ENCODE measurements at regions not wholly inside any gene's neighbourhood (a gene's known extent, or its start where the extent isn't known, plus 50 kb on each side); places are given as distances from the start of the nearest gene placed in this dataset.
"Not testable (repeated sequence)": the region's sequence is repeated elsewhere in the genome, so short reads cannot be mapped to it uniquely, and the experiment has no call there.

DNA sequence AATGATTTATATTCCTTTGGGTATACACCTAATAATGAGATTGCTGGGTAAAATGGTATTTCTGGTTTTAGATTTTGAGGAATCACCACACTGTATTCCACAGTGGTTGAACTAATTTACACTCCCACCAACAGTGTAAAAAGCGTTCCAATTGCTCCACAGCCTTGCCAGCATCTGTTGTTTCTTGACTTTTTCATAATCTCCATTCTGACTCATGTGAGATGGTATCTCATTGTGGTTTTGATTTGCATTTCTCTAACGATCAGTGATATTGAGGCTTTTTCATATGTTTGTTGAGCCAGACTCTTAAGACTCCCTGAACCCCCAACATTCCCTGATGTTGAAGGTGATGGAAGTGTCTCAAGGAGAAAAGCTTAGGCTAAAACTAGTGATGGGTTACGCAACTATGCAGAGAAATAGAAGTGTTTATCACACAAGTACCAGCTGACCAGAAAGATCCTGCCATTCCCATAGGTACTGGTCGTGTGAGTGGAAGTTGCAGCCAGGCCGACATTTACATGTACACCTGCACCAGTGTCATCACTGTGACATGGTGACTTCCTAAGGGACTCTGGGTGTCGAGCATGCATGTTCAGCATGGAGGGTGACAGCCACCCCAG lies 711.2 kb upstream of the NRP1 start:
- Mint-ChIP-seq H3K27ac (no peak overlapping the region), H3K9me3 (peaks cover 0 to 4% (median 0%) of the 10 kb centered on the region in 11 donors), H3K36me3 (no peaks in the 10 kb centered on the region), H3K27me3 (peaks cover 0 to 4% (median 3%) of the 10 kb centered on the region in 5 donors), H3K4me1 (no peaks in the 10 kb centered on the region), H3K4me3 (no peak overlapping the region)
- ChIA-PET CTCF (no interaction called here), POLR2A (no interaction called here)
- Histone ChIP-seq H3K4me3 (ENCODE audit: low read length) (no peak overlapping the region), H3K27ac (ENCODE audit: low read depth, low read length) (no peak overlapping the region), H3K4me1 (ENCODE audit: control insufficient read depth in 2 of 2, insufficient read depth in 2 of 2, low read length in 2 of 2) (no peaks in the 10 kb centered on the region), H3K9me3 (ENCODE audit: control insufficient read depth in 2 of 3, low read length in 3 of 3) (no peaks in the 10 kb centered on the region), H3K36me3 (ENCODE audit: control insufficient read depth in 2 of 3, insufficient read depth in 3 of 3, low read length in 3 of 3) (no peaks in the 10 kb centered on the region), H3K27me3 (ENCODE audit: control insufficient read depth in 2 of 2, insufficient read depth in 2 of 2, low read length in 2 of 2) (no peaks in the 10 kb centered on the region)
- ATAC-seq (no peak), DNase-seq (no peak)
- intact Hi-C loops (cut with micrococcal nuclease) = no loop called here

GRCh38 chr10:34041871-34042270 lies 707.4 kb upstream of the NRP1 start:
- H3K4me1 Mint-ChIP-seq = no peaks in the 10 kb centered on the region
- ChIA-PET CTCF (no interaction called here), POLR2A (no interaction called here)
- no peak overlapping the region for H3K4me3 ChIP-seq (ENCODE audit: low read length)
- ATAC-seq (no peak), DNase-seq (no peak)
- H3K4me1 ChIP-seq (ENCODE audit: control insufficient read depth in 2 of 2, insufficient read depth in 2 of 2, low read length in 2 of 2) = no peaks in the 10 kb centered on the region
- H3K27me3 ChIP-seq (ENCODE audit: control insufficient read depth in 2 of 2, insufficient read depth in 2 of 2, low read length in 2 of 2) = no peaks in the 10 kb centered on the region
- intact Hi-C loops (cut with micrococcal nuclease) = no loop called here
- no peak overlapping the region for H3K27ac Mint-ChIP-seq
- H3K9me3 Mint-ChIP-seq = no peaks in the 10 kb centered on the region
- H3K4me3 Mint-ChIP-seq = no peak overlapping the region
- no peaks in the 10 kb centered on the region for H3K36me3 Mint-ChIP-seq
- no peaks in the 10 kb centered on the region for H3K36me3 ChIP-seq (ENCODE audit: control insufficient read depth in 2 of 3, insufficient read depth in 3 of 3, low read length in 3 of 3)
- no peak overlapping the region for H3K27ac ChIP-seq (ENCODE audit: low read depth, low read length)
- peaks cover 0 to 10% (median 4%) of the 10 kb centered on the region in 5 donors for H3K27me3 Mint-ChIP-seq
- H3K9me3 ChIP-seq (ENCODE audit: control insufficient read depth in 2 of 3, low read length in 3 of 3) = no peaks in the 10 kb centered on the region

- Histone ChIP-seq H3K36me3 (ENCODE audit: control insufficient read depth in 2 of 3, insufficient read depth in 3 of 3, low read length in 3 of 3) (no peaks in the 10 kb centered on the region), H3K27ac (ENCODE audit: low read depth, low read length) (no peak overlapping the region), H3K9me3 (ENCODE audit: control insufficient read depth in 2 of 3, low read length in 3 of 3) (no peaks in the 10 kb centered on the region), H3K27me3 (ENCODE audit: control insufficient read depth in 2 of 2, insufficient read depth in 2 of 2, low read length in 2 of 2) (no peaks in the 10 kb centered on the region), H3K4me3 (ENCODE audit: low read length) (no peak overlapping the region), H3K4me1 (ENCODE audit: control insufficient read depth in 2 of 2, insufficient read depth in 2 of 2, low read length in 2 of 2) (no peaks in the 10 kb centered on the region)
- DNase-seq (no peak), ATAC-seq (no peak)
- no peaks in the 10 kb centered on the region for H3K4me1 Mint-ChIP-seq
- peaks cover 0 to 4% (median 0%) of the 10 kb centered on the region in 11 donors for H3K9me3 Mint-ChIP-seq
- POLR2A ChIA-PET = no interaction called here
- H3K4me3 Mint-ChIP-seq = no peak overlapping the region
- no peaks in the 10 kb centered on the region for H3K36me3 Mint-ChIP-seq
- H3K27ac Mint-ChIP-seq = no peak overlapping the region
- intact Hi-C loops (cut with micrococcal nuclease) = no loop called here
- H3K27me3 Mint-ChIP-seq = peaks cover 0 to 10% (median 0%) of the 10 kb centered on the region in 5 donors
- CTCF ChIA-PET = no interaction called here
Observed at GRCh38 chr10:34037499-34037898, 703.0 kb upstream of the NRP1 start.

GRCh38 chr10:34035241-34035790 lies 700.8 kb upstream of the NRP1 start:
- H3K27ac Mint-ChIP-seq; H3K27ac ChIP-seq (ENCODE audit: low read depth, low read length); H3K4me3 Mint-ChIP-seq; H3K9me3 ChIP-seq (ENCODE audit: control insufficient read depth in 2 of 3, low read length in 3 of 3); CTCF ChIA-PET; POLR2A ChIA-PET; H3K4me1 ChIP-seq (ENCODE audit: control insufficient read depth in 2 of 2, insufficient read depth in 2 of 2, low read length in 2 of 2); H3K36me3 ChIP-seq (ENCODE audit: control insufficient read depth in 2 of 3, insufficient read depth in 3 of 3, low read length in 3 of 3); H3K9me3 Mint-ChIP-seq; intact Hi-C loops (cut with micrococcal nuclease); H3K4me1 Mint-ChIP-seq; H3K4me3 ChIP-seq (ENCODE audit: low read length); H3K27me3 Mint-ChIP-seq; H3K27me3 ChIP-seq (ENCODE audit: control insufficient read depth in 2 of 2, insufficient read depth in 2 of 2, low read length in 2 of 2); ATAC-seq; H3K36me3 Mint-ChIP-seq; DNase-seq: not testable (repeated sequence)

GRCh38 chr10:34033078-34033477 lies 698.6 kb upstream of the NRP1 start:
- H3K4me3 Mint-ChIP-seq = no peak overlapping the region
- peaks cover 0 to 4% (median 0%) of the 10 kb centered on the region in 11 donors for H3K9me3 Mint-ChIP-seq
- ChIA-PET POLR2A (no interaction called here), CTCF (no interaction called here)
- H3K27ac Mint-ChIP-seq = no peak overlapping the region
- H3K4me1 ChIP-seq (ENCODE audit: control insufficient read depth in 2 of 2, insufficient read depth in 2 of 2, low read length in 2 of 2) = no peaks in the 10 kb centered on the region
- intact Hi-C loops (cut with micrococcal nuclease) = no loop called here
- H3K36me3 ChIP-seq (ENCODE audit: control insufficient read depth in 2 of 3, insufficient read depth in 3 of 3, low read length in 3 of 3) = no peaks in the 10 kb centered on the region
- no peaks in the 10 kb centered on the region for H3K36me3 Mint-ChIP-seq
- no peaks in the 10 kb centered on the region for H3K27me3 ChIP-seq (ENCODE audit: control insufficient read depth in 2 of 2, insufficient read depth in 2 of 2, low read length in 2 of 2)
- no peak overlapping the region for H3K4me3 ChIP-seq (ENCODE audit: low read length)
- H3K4me1 Mint-ChIP-seq = no peaks in the 10 kb centered on the region
- H3K27me3 Mint-ChIP-seq = no peaks in the 10 kb centered on the region
- no peaks in the 10 kb centered on the region for H3K9me3 ChIP-seq (ENCODE audit: control insufficient read depth in 2 of 3, low read length in 3 of 3)
- H3K27ac ChIP-seq (ENCODE audit: low read depth, low read length) = no peak overlapping the region
- no peak for DNase-seq
- ATAC-seq = no peak

DNA sequence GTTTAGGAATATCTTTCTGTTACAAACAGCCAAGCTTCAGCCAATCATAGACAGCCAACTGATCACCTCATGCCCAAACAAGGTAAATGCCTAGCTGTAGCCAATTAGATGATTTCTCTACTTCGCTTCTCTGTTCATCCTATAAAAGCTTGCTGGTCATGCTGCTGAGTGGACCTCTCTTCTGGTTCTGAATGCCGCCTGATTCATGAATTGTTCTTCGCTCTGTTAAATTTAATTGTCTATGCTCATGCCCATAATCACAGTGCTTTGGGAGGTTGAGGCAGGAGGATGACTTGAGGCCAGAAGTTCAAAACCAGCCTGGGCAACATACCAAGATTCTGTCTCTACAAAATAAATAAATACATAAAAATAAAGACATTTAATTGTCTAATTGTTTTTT lies 698.1 kb upstream of the NRP1 start:
- Mint-ChIP-seq H3K27ac (no peak overlapping the region), H3K4me1 (no peaks in the 10 kb centered on the region), H3K36me3 (no peaks in the 10 kb centered on the region), H3K9me3 (peaks cover 0 to 4% (median 0%) of the 10 kb centered on the region in 11 donors), H3K27me3 (no peaks in the 10 kb centered on the region), H3K4me3 (no peak overlapping the region)
- CTCF ChIA-PET = no interaction called here
- POLR2A ChIA-PET = no interaction called here
- H3K4me3 ChIP-seq (ENCODE audit: low read length) = no peak overlapping the region
- no peaks in the 10 kb centered on the region for H3K36me3 ChIP-seq (ENCODE audit: control insufficient read depth in 2 of 3, insufficient read depth in 3 of 3, low read length in 3 of 3)
- intact Hi-C loops (cut with micrococcal nuclease) = no loop called here
- no peak for ATAC-seq
- no peak for DNase-seq
- H3K27ac ChIP-seq (ENCODE audit: low read depth, low read length) = no peak overlapping the region
- H3K9me3 ChIP-seq (ENCODE audit: control insufficient read depth in 2 of 3, low read length in 3 of 3) = no peaks in the 10 kb centered on the region
- H3K4me1 ChIP-seq (ENCODE audit: control insufficient read depth in 2 of 2, insufficient read depth in 2 of 2, low read length in 2 of 2) = no peaks in the 10 kb centered on the region
- no peaks in the 10 kb centered on the region for H3K27me3 ChIP-seq (ENCODE audit: control insufficient read depth in 2 of 2, insufficient read depth in 2 of 2, low read length in 2 of 2)

DNA sequence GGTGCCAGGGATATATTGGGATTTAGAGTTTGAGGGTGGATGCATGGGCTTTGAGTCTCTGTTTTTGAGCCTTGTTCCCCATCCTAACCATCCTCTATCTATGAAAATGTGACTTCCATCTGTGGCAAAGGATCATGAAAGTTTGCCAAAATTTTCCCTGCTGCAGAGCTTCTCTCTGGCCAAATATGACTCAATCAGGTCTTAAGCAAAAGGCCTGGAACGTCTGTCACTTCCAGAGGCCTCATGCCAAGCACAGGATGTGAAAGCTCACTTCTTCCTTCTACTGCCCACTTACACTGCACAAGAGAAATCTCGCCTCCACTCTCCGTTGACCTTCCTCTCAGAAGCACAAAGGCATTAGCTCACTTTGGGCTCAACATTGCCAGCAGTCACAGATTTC lies 696.9 kb upstream of the NRP1 start:
- H3K4me3 ChIP-seq (ENCODE audit: low read length) = no peak overlapping the region
- intact Hi-C loops (cut with micrococcal nuclease) = no loop called here

More for the DNA sequence above, 696.9 kb upstream of the NRP1 start:
- POLR2A ChIA-PET = no interaction called here
- Mint-ChIP-seq H3K27ac (no peak overlapping the region), H3K9me3 (peaks cover 0 to 4% (median 0%) of the 10 kb centered on the region in 11 donors), H3K36me3 (no peaks in the 10 kb centered on the region), H3K4me1 (no peaks in the 10 kb centered on the region), H3K27me3 (no peaks in the 10 kb centered on the region), H3K4me3 (no peak overlapping the region)
- Histone ChIP-seq H3K4me1 (ENCODE audit: control insufficient read depth in 2 of 2, insufficient read depth in 2 of 2, low read length in 2 of 2) (no peaks in the 10 kb centered on the region), H3K27me3 (ENCODE audit: control insufficient read depth in 2 of 2, insufficient read depth in 2 of 2, low read length in 2 of 2) (no peaks in the 10 kb centered on the region), H3K27ac (ENCODE audit: low read depth, low read length) (no peak overlapping the region), H3K36me3 (ENCODE audit: control insufficient read depth in 2 of 3, insufficient read depth in 3 of 3, low read length in 3 of 3) (no peaks in the 10 kb centered on the region), H3K9me3 (ENCODE audit: control insufficient read depth in 2 of 3, low read length in 3 of 3) (no peaks in the 10 kb centered on the region)
- CTCF ChIA-PET = no interaction called here
- no peak for ATAC-seq
- no peak for DNase-seq

All from naive thymus-derived CD4-positive, alpha-beta T cell (primary cell).